Liver (tissue), 8 donors: ENCODE measurements at regions not wholly inside any gene's neighbourhood (a gene's known extent, or its start where the extent isn't known, plus 50 kb on each side); places are given as distances from the start of the nearest gene placed in this dataset.

Source experiments
- DNase-seq: peaks from one replicate; pipeline ENCODE4 v3.0.0-alpha.2; 2017; ENCODE audit warnings: low spot score
- H3K27ac ChIP-seq, 2 donors: one replicate each; pipeline ENCODE4 v1.7.0; 2013; ENCODE audit warnings: inconsistent platforms in 2 of 2, low read length in 2 of 2, control low read depth in 1 of 2, low read depth in 1 of 2, mild to moderate bottlenecking in 1 of 2
- H3K27me3 ChIP-seq, 4 donors: one replicate each; pipeline versions ENCODE4 v1.6.1 to v1.7.0; 2013; ENCODE audit warnings: low read length in 3 of 4, inconsistent platforms in 1 of 4, mild to moderate bottlenecking in 1 of 4, moderate library complexity in 1 of 4; ENCODE audit not compliant: control insufficient read depth in 4 of 4, insufficient read depth in 4 of 4
- H3K36me3 ChIP-seq, 4 donors: one replicate each; pipeline versions ENCODE4 v1.6.1 to v1.7.0; 2013; ENCODE audit warnings: low read length in 3 of 4, mild to moderate bottlenecking in 3 of 4, low read depth in 1 of 4, moderate library complexity in 1 of 4; ENCODE audit not compliant: control insufficient read depth in 4 of 4, insufficient read depth in 3 of 4
- H3K4me1 ChIP-seq, 4 donors: one replicate each; pipeline versions ENCODE4 v1.6.1 to v1.7.0; 2013; ENCODE audit warnings: low read length in 3 of 4, mild to moderate bottlenecking in 3 of 4, moderate library complexity in 1 of 4; ENCODE audit not compliant: control insufficient read depth in 4 of 4, insufficient read depth in 4 of 4
- H3K4me3 ChIP-seq, 3 donors: one replicate each; pipeline versions ENCODE4 v1.6.1 to v1.7.0; 2013; ENCODE audit warnings: low read length in 3 of 3, control low read depth in 1 of 3, low read depth in 1 of 3, mild to moderate bottlenecking in 1 of 3
- H3K9ac ChIP-seq, 2 donors: one replicate each; pipeline ENCODE4 v1.7.0; 2013; ENCODE audit warnings: low read length in 2 of 2, mild to moderate bottlenecking in 2 of 2, moderate library complexity in 2 of 2, control low read depth in 1 of 2, low read depth in 1 of 2
- H3K9me3 ChIP-seq, 4 donors: one replicate each; pipeline versions ENCODE4 v1.6.1 to v1.7.0; 2013; ENCODE audit warnings: low read length in 3 of 4; ENCODE audit not compliant: control insufficient read depth in 4 of 4
- EGR1 ChIP-seq, 2 donors: IDR thresholded peaks; 2 replicates each; pipeline ENCODE4 v1.6.1; 2016 to 2018; ENCODE audit warnings: antibody characterized with exemption in 2 of 2, low read depth in 2 of 2
- FOXA1 ChIP-seq: IDR thresholded peaks from 2 replicates; pipeline ENCODE4 v1.6.1; 2016; ENCODE audit warnings: antibody characterized with exemption
- FOXA2 ChIP-seq: IDR thresholded peaks from 2 replicates; pipeline ENCODE4 v1.6.1; 2016; ENCODE audit warnings: antibody characterized with exemption
- GABPA ChIP-seq, 2 donors: IDR thresholded peaks in 1 of 2; conservative IDR thresholded peaks in 1 of 2; 2 replicates each; pipeline ENCODE4 v1.6.1; 2016; ENCODE audit warnings: antibody characterized with exemption in 2 of 2, mild to moderate bottlenecking in 1 of 2, moderate library complexity in 1 of 2
- HNF4A ChIP-seq, 2 donors: conservative IDR thresholded peaks; 2 replicates each; pipeline ENCODE4 v1.6.1; 2016; ENCODE audit warnings: antibody characterized with exemption in 2 of 2, mild to moderate bottlenecking in 2 of 2
- HNF4G ChIP-seq: IDR thresholded peaks from 2 replicates; pipeline ENCODE4 v1.6.1; 2016; ENCODE audit warnings: antibody characterized with exemption
- JUND ChIP-seq, 2 donors: IDR thresholded peaks; 2 replicates each; pipeline ENCODE4 v1.6.1; 2016; ENCODE audit warnings: antibody characterized with exemption in 2 of 2
- RAD21 ChIP-seq, 2 donors: IDR thresholded peaks; 2 replicates each; pipeline ENCODE4 v1.6.1; 2016; ENCODE audit warnings: antibody characterized with exemption in 2 of 2, mild to moderate bottlenecking in 2 of 2
- RXRA ChIP-seq, 2 donors: IDR thresholded peaks; 2 replicates each; pipeline ENCODE4 v1.6.1; 2017 to 2018; ENCODE audit warnings: antibody characterized with exemption in 2 of 2, mild to moderate bottlenecking in 1 of 2
- SP1 ChIP-seq: IDR thresholded peaks from 2 replicates; pipeline ENCODE4 v1.6.1; 2018; ENCODE audit warnings: antibody characterized with exemption, mild to moderate bottlenecking
- TAF1 ChIP-seq: conservative IDR thresholded peaks from 2 replicates; pipeline ENCODE4 v1.6.1; 2016; ENCODE audit warnings: antibody characterized with exemption, mild to moderate bottlenecking
- YY1 ChIP-seq: IDR thresholded peaks from 2 replicates; pipeline ENCODE4 v1.6.1; 2016; ENCODE audit warnings: antibody characterized with exemption, mild to moderate bottlenecking
- WGBS: extraction: QIAGEN DNeasy Blood & Tissue Kit; methylation state at CpG from one replicate; pipeline ENCODE4 v1.1.7; 2013; 5-methylcytosine and 5-hydroxymethylcytosine counted together
- TF ChIP-seq, protein P1 (sequence below): IDR thresholded peaks from 2 replicates; pipeline ENCODE4 v1.6.1; 2016; ENCODE audit warnings: antibody characterized with exemption
- TF ChIP-seq, protein P2 (sequence below): IDR thresholded peaks from 2 replicates; pipeline ENCODE4 v1.6.1; 2016; ENCODE audit warnings: antibody characterized with exemption, mild to moderate bottlenecking
- TF ChIP-seq, protein P3 (sequence below): fragments of 150-350 bp; IDR thresholded peaks from 2 replicates; pipeline ENCODE4 v1.5.1; 2017; ENCODE audit warnings: improper control_type of control experiment, low read depth, low read length; ENCODE audit not compliant: missing input control
- TF ChIP-seq, protein P4 (sequence below): IDR thresholded peaks from 2 replicates; pipeline ENCODE4 v1.6.1; 2016; ENCODE audit warnings: antibody characterized with exemption
- TF ChIP-seq, protein P5 (sequence below): IDR thresholded peaks from 2 replicates; pipeline ENCODE4 v1.6.1; 2016; ENCODE audit warnings: antibody characterized with exemption
- donor health status: healthy.
- donor health status: healthy.
- donor health status: healthy.
- donor health status: healthy.
- donor health status: healthy.

DNA sequence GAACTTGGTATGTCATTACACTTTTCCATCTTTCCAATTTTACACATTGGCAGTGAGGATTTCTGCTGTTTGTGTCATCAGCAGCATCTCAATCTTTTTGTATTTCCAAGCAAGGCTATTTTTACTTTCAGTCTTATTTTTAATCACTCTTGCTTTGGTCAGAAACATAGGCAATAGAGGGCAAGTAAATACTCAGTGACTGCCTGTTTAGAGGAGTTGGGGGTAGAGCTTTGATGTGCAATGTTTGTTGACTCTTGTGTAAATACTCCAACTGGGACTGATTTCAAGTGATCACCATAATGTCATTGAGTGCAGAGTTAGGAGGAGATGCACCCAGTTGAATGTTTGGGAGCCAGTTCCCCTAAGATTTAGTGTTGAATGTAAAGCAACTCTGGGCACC is 1281.7 kb downstream of the NLGN4Y start:
- Histone ChIP-seq H3K9ac (no peak overlapping the region), H3K9me3 (no peaks in the 10 kb centered on the region), H3K36me3 (no peaks in the 10 kb centered on the region), H3K4me3 (no peak overlapping the region), H3K4me1 (no peaks in the 10 kb centered on the region), H3K27ac (no peak overlapping the region), H3K27me3 (no peaks in the 10 kb centered on the region)
- DNase-seq, result no peak
- peak in 1 of 2 donors; percentile 86 for TF ChIP-seq JUND (IDR thresholded peaks at IDR 0.05)
- peak; percentile 89 for TF ChIP-seq FOXA1
- no peak for TF ChIP-seq GABPA (IDR thresholded peaks at IDR 0.05 in 1 of 2, conservative IDR thresholded peaks at IDR 0.05 in 1 of 2)
- TF ChIP-seq, protein P1, sequence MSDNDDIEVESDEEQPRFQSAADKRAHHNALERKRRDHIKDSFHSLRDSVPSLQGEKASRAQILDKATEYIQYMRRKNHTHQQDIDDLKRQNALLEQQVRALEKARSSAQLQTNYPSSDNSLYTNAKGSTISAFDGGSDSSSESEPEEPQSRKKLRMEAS, result peak; percentile 76
- TF ChIP-seq, protein P2, sequence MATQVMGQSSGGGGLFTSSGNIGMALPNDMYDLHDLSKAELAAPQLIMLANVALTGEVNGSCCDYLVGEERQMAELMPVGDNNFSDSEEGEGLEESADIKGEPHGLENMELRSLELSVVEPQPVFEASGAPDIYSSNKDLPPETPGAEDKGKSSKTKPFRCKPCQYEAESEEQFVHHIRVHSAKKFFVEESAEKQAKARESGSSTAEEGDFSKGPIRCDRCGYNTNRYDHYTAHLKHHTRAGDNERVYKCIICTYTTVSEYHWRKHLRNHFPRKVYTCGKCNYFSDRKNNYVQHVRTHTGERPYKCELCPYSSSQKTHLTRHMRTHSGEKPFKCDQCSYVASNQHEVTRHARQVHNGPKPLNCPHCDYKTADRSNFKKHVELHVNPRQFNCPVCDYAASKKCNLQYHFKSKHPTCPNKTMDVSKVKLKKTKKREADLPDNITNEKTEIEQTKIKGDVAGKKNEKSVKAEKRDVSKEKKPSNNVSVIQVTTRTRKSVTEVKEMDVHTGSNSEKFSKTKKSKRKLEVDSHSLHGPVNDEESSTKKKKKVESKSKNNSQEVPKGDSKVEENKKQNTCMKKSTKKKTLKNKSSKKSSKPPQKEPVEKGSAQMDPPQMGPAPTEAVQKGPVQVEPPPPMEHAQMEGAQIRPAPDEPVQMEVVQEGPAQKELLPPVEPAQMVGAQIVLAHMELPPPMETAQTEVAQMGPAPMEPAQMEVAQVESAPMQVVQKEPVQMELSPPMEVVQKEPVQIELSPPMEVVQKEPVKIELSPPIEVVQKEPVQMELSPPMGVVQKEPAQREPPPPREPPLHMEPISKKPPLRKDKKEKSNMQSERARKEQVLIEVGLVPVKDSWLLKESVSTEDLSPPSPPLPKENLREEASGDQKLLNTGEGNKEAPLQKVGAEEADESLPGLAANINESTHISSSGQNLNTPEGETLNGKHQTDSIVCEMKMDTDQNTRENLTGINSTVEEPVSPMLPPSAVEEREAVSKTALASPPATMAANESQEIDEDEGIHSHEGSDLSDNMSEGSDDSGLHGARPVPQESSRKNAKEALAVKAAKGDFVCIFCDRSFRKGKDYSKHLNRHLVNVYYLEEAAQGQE, result no peak
- no peak for TF ChIP-seq YY1
- peak in 1 of 2 donors; percentile 88 for TF ChIP-seq RXRA (IDR thresholded peaks at IDR 0.05)
- TF ChIP-seq FOXA2, result peak; percentile 90
- TF ChIP-seq HNF4A (conservative IDR thresholded peaks at IDR 0.05), result peak in 1 of 2 donors; percentile 70
- TF ChIP-seq, protein P3, sequence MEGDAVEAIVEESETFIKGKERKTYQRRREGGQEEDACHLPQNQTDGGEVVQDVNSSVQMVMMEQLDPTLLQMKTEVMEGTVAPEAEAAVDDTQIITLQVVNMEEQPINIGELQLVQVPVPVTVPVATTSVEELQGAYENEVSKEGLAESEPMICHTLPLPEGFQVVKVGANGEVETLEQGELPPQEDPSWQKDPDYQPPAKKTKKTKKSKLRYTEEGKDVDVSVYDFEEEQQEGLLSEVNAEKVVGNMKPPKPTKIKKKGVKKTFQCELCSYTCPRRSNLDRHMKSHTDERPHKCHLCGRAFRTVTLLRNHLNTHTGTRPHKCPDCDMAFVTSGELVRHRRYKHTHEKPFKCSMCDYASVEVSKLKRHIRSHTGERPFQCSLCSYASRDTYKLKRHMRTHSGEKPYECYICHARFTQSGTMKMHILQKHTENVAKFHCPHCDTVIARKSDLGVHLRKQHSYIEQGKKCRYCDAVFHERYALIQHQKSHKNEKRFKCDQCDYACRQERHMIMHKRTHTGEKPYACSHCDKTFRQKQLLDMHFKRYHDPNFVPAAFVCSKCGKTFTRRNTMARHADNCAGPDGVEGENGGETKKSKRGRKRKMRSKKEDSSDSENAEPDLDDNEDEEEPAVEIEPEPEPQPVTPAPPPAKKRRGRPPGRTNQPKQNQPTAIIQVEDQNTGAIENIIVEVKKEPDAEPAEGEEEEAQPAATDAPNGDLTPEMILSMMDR, result no peak
- TF ChIP-seq RAD21 (IDR thresholded peaks at IDR 0.05), result peak in 1 of 2 donors; percentile 57
- TF ChIP-seq, protein P4, sequence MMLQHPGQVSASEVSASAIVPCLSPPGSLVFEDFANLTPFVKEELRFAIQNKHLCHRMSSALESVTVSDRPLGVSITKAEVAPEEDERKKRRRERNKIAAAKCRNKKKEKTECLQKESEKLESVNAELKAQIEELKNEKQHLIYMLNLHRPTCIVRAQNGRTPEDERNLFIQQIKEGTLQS, result no peak
- TF ChIP-seq, protein P5, sequence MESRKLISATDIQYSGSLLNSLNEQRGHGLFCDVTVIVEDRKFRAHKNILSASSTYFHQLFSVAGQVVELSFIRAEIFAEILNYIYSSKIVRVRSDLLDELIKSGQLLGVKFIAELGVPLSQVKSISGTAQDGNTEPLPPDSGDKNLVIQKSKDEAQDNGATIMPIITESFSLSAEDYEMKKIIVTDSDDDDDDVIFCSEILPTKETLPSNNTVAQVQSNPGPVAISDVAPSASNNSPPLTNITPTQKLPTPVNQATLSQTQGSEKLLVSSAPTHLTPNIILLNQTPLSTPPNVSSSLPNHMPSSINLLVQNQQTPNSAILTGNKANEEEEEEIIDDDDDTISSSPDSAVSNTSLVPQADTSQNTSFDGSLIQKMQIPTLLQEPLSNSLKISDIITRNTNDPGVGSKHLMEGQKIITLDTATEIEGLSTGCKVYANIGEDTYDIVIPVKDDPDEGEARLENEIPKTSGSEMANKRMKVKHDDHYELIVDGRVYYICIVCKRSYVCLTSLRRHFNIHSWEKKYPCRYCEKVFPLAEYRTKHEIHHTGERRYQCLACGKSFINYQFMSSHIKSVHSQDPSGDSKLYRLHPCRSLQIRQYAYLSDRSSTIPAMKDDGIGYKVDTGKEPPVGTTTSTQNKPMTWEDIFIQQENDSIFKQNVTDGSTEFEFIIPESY, result peak; percentile 35

DNA sequence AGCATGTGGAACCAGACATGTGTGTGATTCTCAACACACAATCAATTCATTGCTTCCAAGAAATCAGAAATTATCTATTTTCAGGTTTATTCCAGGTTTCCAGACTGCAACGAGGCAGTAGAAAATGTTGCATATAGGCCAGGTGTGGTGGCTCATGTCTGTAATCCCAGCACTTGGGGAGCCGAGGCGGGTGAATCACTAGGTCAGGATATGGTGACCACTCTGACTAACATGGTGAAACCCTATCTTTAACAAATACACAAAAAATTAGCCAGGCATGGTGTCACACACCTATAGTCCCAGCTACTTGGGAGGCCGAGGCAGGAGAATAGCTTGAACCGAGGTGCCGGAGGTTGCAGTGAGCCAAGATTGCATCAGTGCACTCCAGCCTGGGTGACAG is 1289.9 kb downstream of the NLGN4Y start:
- H3K9ac ChIP-seq, result no peak overlapping the region
- no peak overlapping the region for H3K4me3 ChIP-seq
- no peak for DNase-seq
- H3K4me1 ChIP-seq, result no peaks in the 10 kb centered on the region
- H3K27me3 ChIP-seq, result no peaks in the 10 kb centered on the region
- H3K36me3 ChIP-seq, result no peaks in the 10 kb centered on the region
- WGBS, result 92% methylated on average over 6 of the region's 6 CpGs
- no peak overlapping the region for H3K27ac ChIP-seq
- no peaks in the 10 kb centered on the region for H3K9me3 ChIP-seq
- TF ChIP-seq YY1 (no peak), RXRA (IDR thresholded peaks at IDR 0.05) (no peak), RAD21 (IDR thresholded peaks at IDR 0.05) (no peak), EGR1 (IDR thresholded peaks at IDR 0.05; ENCODE audit: low read depth in 2 of 2) (no peak), JUND (IDR thresholded peaks at IDR 0.05) (no peak), TAF1 (no peak), SP1 (no peak), HNF4G (no peak), GABPA (IDR thresholded peaks at IDR 0.05 in 1 of 2, conservative IDR thresholded peaks at IDR 0.05 in 1 of 2) (no peak), FOXA1 (no peak), FOXA2 (no peak)
- TF ChIP-seq, protein P3, result no peak
- TF ChIP-seq, protein P2, result no peak
- TF ChIP-seq, protein P4, result no peak
